Skeletal muscle tissue (tissue), 3 donors: ENCODE measurements at regions not wholly inside any gene's neighbourhood (a gene's known extent, or its start where the extent isn't known, plus 50 kb on each side); places are given as distances from the start of the nearest gene placed in this dataset.
"Not testable (repeated sequence)": the region's sequence is repeated elsewhere in the genome, so short reads cannot be mapped to it uniquely, and the experiment has no call there.

Experiments
- H3K27ac ChIP-seq: one replicate; pipeline ENCODE4 v1.7.0; 2013; ENCODE audit warnings: mild to moderate bottlenecking, low read depth, low read length, inconsistent platforms
- H3K27me3 ChIP-seq, 3 donors: one replicate each; pipeline ENCODE4 v1.7.0; 2013; ENCODE audit warnings: low read length in 3 of 3; ENCODE audit not compliant: control insufficient read depth in 3 of 3, insufficient read depth in 3 of 3
- H3K36me3 ChIP-seq, 3 donors: one replicate each; pipeline ENCODE4 v1.7.0; 2013; ENCODE audit warnings: low read length in 3 of 3; ENCODE audit not compliant: control insufficient read depth in 3 of 3, insufficient read depth in 3 of 3
- H3K4me1 ChIP-seq, 3 donors: one replicate each; pipeline ENCODE4 v1.7.0; 2013; ENCODE audit warnings: low read length in 3 of 3, mild to moderate bottlenecking in 3 of 3; ENCODE audit not compliant: control insufficient read depth in 3 of 3, insufficient read depth in 3 of 3
- H3K4me3 ChIP-seq, 3 donors: one replicate each; pipeline ENCODE4 v1.7.0; 2013; ENCODE audit warnings: low read length in 3 of 3
- H3K9ac ChIP-seq, 3 donors: one replicate each; pipeline ENCODE4 v1.7.0; 2013; ENCODE audit warnings: low read length in 3 of 3, mild to moderate bottlenecking in 3 of 3, moderate library complexity in 2 of 3, low read depth in 1 of 3
- H3K9me3 ChIP-seq, 3 donors: one replicate each; pipeline ENCODE4 v1.7.0; 2013; ENCODE audit warnings: low read length in 3 of 3; ENCODE audit not compliant: control insufficient read depth in 3 of 3
- donor health status: Osteomylitis.

- no peaks in the 10 kb centered on the region for H3K36me3 ChIP-seq
- H3K9ac ChIP-seq: no peak overlapping the region
- no peaks in the 10 kb centered on the region for H3K9me3 ChIP-seq
- H3K4me1 ChIP-seq: no peaks in the 10 kb centered on the region
- H3K27ac ChIP-seq: no peak overlapping the region
- H3K4me3 ChIP-seq: no peak overlapping the region
- no peaks in the 10 kb centered on the region for H3K27me3 ChIP-seq
These were observed 107.0 kb downstream of the ZNF486 start for GRCh38 chr19:20273951-20274570.

GRCh38 chr19:20273376-20273775 is 106.4 kb downstream of the ZNF486 start:
- H3K27ac ChIP-seq: no peak overlapping the region
- H3K4me3 ChIP-seq: no peak overlapping the region
- H3K27me3 ChIP-seq: no peaks in the 10 kb centered on the region
- no peaks in the 10 kb centered on the region for H3K4me1 ChIP-seq
- no peaks in the 10 kb centered on the region for H3K36me3 ChIP-seq
- H3K9ac ChIP-seq: no peak overlapping the region
- no peaks in the 10 kb centered on the region for H3K9me3 ChIP-seq

GRCh38 chr19:20272627-20273010 is 105.6 kb downstream of the ZNF486 start:
- not testable (repeated sequence) for H3K9ac ChIP-seq, H3K9me3 ChIP-seq, H3K27ac ChIP-seq, H3K4me1 ChIP-seq, H3K36me3 ChIP-seq, H3K27me3 ChIP-seq, H3K4me3 ChIP-seq

DNA sequence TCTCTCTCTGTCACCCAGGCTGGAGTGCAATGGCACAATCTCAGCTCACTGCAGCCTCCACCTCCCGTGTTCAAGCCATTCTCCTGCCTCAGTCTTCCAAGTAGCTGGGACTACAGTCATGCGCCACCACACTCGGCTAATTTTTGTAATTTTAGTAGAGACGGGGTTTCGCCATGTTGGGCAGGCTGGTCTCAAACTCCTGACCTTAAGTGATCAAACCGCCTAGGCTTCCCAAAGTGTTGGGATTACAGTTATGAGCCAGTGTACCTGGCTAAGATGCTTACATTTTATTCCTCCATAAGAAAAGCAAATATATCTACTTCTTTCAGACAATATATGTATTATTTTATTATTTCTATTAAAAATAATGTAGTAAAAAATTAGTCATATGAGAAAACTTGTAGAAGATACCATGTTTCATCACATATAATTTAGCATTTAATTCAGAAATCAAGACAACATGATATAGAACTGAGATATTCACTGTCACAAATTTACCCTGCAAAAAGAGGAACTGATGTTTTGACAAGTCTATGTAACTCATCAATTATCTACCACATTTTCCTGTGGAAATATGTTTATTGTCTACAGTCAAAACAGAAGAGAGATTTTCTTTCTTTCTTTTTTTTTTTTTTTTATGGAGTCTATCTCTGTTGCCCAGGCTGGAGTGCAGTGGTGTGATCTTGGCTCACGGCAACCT is 105.1 kb downstream of the ZNF486 start:
- H3K27me3 ChIP-seq, H3K9ac ChIP-seq, H3K9me3 ChIP-seq: not testable (repeated sequence)

DNA sequence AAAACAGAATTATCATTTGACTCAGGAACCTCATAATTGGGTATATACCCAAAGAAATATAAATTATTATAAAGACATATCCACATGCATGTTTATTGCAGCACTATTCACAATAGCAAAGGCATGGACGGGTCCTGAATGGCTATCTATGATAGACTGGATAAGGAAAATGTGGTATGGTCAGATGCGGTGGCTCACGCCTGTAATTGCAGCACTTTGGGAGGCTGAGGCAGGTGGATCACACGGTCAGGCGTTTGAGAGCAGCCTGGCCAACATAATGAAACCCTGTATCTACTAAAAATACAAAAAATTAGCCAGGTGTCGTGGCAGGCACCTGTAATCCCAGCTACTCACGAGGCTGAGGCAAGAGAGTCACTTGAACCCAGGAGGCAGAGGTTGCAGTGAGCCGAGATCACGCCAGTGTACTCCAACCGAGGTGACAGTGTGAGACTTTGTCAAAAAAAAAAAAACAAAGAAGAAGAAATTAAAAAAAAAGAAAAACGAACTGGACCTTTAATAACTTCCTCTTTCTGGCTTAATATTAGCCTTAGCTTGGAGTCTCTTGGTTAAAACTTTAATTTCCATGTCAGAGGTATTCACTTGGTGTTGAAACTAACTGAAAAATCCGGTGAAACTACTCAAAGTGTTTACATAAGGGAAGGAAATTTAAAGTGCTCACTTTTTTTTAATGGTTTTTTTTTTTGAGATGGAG is 104.4 kb downstream of the ZNF486 start:
- Histone ChIP-seq H3K9ac (no peak overlapping the region), H3K27ac (no peak overlapping the region), H3K27me3 (no peaks in the 10 kb centered on the region), H3K4me3 (no peak overlapping the region), H3K36me3 (no peaks in the 10 kb centered on the region), H3K9me3 (no peaks in the 10 kb centered on the region), H3K4me1 (no peaks in the 10 kb centered on the region)

More for the DNA sequence above, 105.1 kb downstream of the ZNF486 start:
- not testable (repeated sequence) for H3K4me3 ChIP-seq, H3K4me1 ChIP-seq, H3K36me3 ChIP-seq, H3K27ac ChIP-seq

DNA sequence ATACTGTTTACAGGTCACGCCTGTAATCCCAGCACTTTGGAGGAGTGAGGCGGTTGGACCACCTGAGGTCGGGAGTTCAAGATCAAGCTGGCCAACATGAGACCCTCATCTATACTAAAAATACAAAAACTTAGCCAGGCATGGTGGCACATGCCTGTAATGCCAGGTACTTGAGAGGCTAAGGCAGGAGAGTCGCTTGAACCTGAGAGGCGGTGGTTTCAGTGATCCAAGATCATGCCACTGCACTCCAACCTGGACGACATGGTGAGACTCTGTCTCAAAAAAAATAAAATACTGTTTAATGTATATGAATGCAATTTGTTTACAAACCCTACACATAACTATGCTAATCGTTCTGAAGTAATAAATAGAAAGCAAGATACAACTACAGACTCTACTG is 102.4 kb downstream of the ZNF486 start:
- Histone ChIP-seq H3K4me1 (no peaks in the 10 kb centered on the region), H3K36me3 (no peaks in the 10 kb centered on the region), H3K27me3 (no peaks in the 10 kb centered on the region), H3K9me3 (no peaks in the 10 kb centered on the region), H3K9ac (no peak overlapping the region), H3K27ac (no peak overlapping the region), H3K4me3 (no peak overlapping the region)

DNA sequence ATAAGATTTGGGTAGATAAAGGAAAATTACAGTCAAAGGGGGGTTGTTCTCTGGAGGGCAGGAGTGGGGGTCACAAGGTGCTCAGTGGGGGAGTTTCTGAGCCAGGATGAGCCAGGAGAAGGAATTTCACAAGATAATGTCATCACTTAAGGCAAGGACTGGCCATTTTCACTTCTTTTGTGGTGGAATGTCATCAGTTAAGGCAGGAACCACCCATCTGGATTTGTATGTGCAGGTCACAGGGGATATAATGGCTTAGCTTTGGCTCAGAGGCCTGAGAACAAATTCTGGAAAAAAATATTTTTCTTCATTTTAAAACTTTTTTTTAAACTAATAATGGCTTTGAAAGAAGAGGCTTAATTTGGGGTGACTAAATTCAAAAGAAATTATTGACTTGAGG is 94.5 kb downstream of the ZNF486 start:
- H3K27me3 ChIP-seq, H3K9me3 ChIP-seq, H3K4me3 ChIP-seq, H3K4me1 ChIP-seq, H3K27ac ChIP-seq, H3K9ac ChIP-seq, H3K36me3 ChIP-seq: not testable (repeated sequence)

- not testable (repeated sequence) for H3K27ac ChIP-seq, H3K9me3 ChIP-seq, H3K36me3 ChIP-seq, H3K4me3 ChIP-seq, H3K4me1 ChIP-seq, H3K27me3 ChIP-seq, H3K9ac ChIP-seq
These were observed 93.7 kb downstream of the ZNF486 start for GRCh38 chr19:20260738-20261137.

DNA sequence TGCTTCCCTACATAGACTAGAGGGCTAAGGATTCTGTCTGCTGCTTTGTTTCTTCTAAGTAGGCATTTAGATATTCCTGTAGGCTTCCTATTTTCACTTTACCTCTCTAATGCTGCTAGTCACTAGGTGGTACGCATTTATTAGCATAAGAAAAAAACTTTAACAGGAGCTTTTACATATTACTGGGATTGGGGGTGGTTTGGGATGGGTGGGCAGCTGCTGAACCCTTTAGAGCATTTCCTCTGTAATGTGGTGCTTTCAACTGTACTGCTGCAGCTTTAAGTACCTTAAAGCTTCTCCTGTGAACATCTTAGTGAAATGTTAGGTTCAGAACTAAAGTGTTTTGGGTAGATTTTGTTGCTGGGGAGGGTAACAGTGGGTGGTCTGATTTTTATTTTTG is 92.6 kb downstream of the ZNF486 start:
- H3K9ac ChIP-seq: no peak overlapping the region
- no peaks in the 10 kb centered on the region for H3K36me3 ChIP-seq
- no peak overlapping the region for H3K27ac ChIP-seq
- H3K9me3 ChIP-seq: no peaks in the 10 kb centered on the region
- no peaks in the 10 kb centered on the region for H3K27me3 ChIP-seq
- H3K4me3 ChIP-seq: no peak overlapping the region
- H3K4me1 ChIP-seq: no peaks in the 10 kb centered on the region

GRCh38 chr19:20256606-20257005 is 89.6 kb downstream of the ZNF486 start:
- H3K27ac ChIP-seq: no peak overlapping the region
- no peaks in the 10 kb centered on the region for H3K9me3 ChIP-seq
- H3K4me3 ChIP-seq: no peak overlapping the region
- H3K4me1 ChIP-seq: no peaks in the 10 kb centered on the region
- no peak overlapping the region for H3K9ac ChIP-seq
- H3K27me3 ChIP-seq: no peaks in the 10 kb centered on the region
- H3K36me3 ChIP-seq: no peaks in the 10 kb centered on the region
